Activated naive CD4-positive, alpha-beta T cell treated with anti-CD3 and anti-CD28 coated beads, Interleukin-2, amount 50 U/mL, for 24 hours (primary cell): ENCODE measurements at regions not wholly inside any gene's neighbourhood (a gene's known extent, or its start where the extent isn't known, plus 50 kb on each side); places are given as distances from the start of the nearest gene placed in this dataset.

Source experiments
- H3K27ac Mint-ChIP-seq: one replicate; pipeline ENCODE4 v1.8.0; 2021; ENCODE audit warnings: mild to moderate bottlenecking, mixed read lengths
- H3K27me3 Mint-ChIP-seq: one replicate; pipeline ENCODE4 v1.8.0; 2021; ENCODE audit warnings: mixed read lengths
- H3K36me3 Mint-ChIP-seq: one replicate; pipeline ENCODE4 v1.8.0; 2021; ENCODE audit warnings: mixed read lengths
- H3K4me1 Mint-ChIP-seq: one replicate; pipeline ENCODE4 v1.8.0; 2021; ENCODE audit warnings: mixed read lengths
- H3K4me3 Mint-ChIP-seq: one replicate; pipeline ENCODE4 v1.8.0; 2021; ENCODE audit warnings: mild to moderate bottlenecking, mixed read lengths
- H3K9me3 Mint-ChIP-seq: one replicate; pipeline ENCODE4 v1.8.0; 2021; ENCODE audit warnings: mixed read lengths

GRCh38 chr2:160550048-160550447 is 56.4 kb upstream of the RBMS1 start:
- H3K4me3 Mint-ChIP-seq: no peak overlapping the region
- no peaks in the 10 kb centered on the region for H3K27me3 Mint-ChIP-seq
- peaks cover 5% of the 10 kb centered on the region for H3K4me1 Mint-ChIP-seq
- H3K27ac Mint-ChIP-seq: no peak overlapping the region
- H3K36me3 Mint-ChIP-seq: no peaks in the 10 kb centered on the region
- H3K9me3 Mint-ChIP-seq: no peaks in the 10 kb centered on the region

GRCh38 chr2:160551259-160551658 is 57.7 kb upstream of the RBMS1 start:
- no peak overlapping the region for H3K4me3 Mint-ChIP-seq

GRCh38 chr2:160555420-160556071 is 61.9 kb upstream of the RBMS1 start:
- H3K27ac Mint-ChIP-seq: no peak overlapping the region

More at GRCh38 chr2:160551259-160551658, 57.7 kb upstream of the RBMS1 start:
- H3K27me3 Mint-ChIP-seq: no peaks in the 10 kb centered on the region
- H3K4me1 Mint-ChIP-seq: peaks cover 5% of the 10 kb centered on the region
- H3K36me3 Mint-ChIP-seq: no peaks in the 10 kb centered on the region
- H3K9me3 Mint-ChIP-seq: no peaks in the 10 kb centered on the region
- no peak overlapping the region for H3K27ac Mint-ChIP-seq

GRCh38 chr2:160557903-160558302 is 64.3 kb upstream of the RBMS1 start:
- H3K36me3 Mint-ChIP-seq: no peaks in the 10 kb centered on the region
- no peak overlapping the region for H3K27ac Mint-ChIP-seq
- no peak overlapping the region for H3K4me3 Mint-ChIP-seq
- H3K9me3 Mint-ChIP-seq: no peaks in the 10 kb centered on the region
- no peaks in the 10 kb centered on the region for H3K4me1 Mint-ChIP-seq
- no peaks in the 10 kb centered on the region for H3K27me3 Mint-ChIP-seq

More at GRCh38 chr2:160555420-160556071, 61.9 kb upstream of the RBMS1 start:
- H3K9me3 Mint-ChIP-seq: no peaks in the 10 kb centered on the region
- no peak overlapping the region for H3K4me3 Mint-ChIP-seq
- H3K4me1 Mint-ChIP-seq: peaks cover 5% of the 10 kb centered on the region
- no peaks in the 10 kb centered on the region for H3K27me3 Mint-ChIP-seq
- no peaks in the 10 kb centered on the region for H3K36me3 Mint-ChIP-seq

- H3K4me1 Mint-ChIP-seq: no peaks in the 10 kb centered on the region
- H3K36me3 Mint-ChIP-seq: no peaks in the 10 kb centered on the region
- H3K27ac Mint-ChIP-seq: no peak overlapping the region
- H3K9me3 Mint-ChIP-seq: no peaks in the 10 kb centered on the region
- H3K4me3 Mint-ChIP-seq: no peak overlapping the region
- no peaks in the 10 kb centered on the region for H3K27me3 Mint-ChIP-seq
Observed at GRCh38 chr2:160558531-160558930, 64.9 kb upstream of the RBMS1 start.

GRCh38 chr2:160561551-160562295 is 68.1 kb upstream of the RBMS1 start:
- Mint-ChIP-seq H3K4me1 (peaks cover 22% of the 10 kb centered on the region), H3K4me3 (no peak overlapping the region), H3K27me3 (no peaks in the 10 kb centered on the region), H3K27ac (no peak overlapping the region), H3K36me3 (no peaks in the 10 kb centered on the region), H3K9me3 (no peaks in the 10 kb centered on the region)

DNA sequence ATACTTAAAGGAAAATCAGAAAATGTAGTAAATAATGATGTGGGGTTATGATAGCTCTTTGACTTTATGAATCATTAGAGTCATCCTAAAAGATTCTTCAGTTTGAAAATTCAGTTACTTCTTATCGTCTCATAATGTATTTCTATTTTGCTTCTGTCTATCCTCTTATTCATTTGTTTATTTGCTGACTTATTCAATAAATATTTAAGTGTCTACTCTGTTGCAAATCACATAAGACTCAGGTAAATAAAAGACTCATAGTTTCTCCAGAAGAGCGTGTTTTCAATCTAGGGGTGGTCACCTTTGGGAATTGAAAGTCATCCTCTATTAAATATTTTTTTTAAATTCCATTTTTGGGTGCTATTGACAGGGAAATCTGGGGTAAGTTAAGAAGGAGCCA is 69.1 kb upstream of the RBMS1 start:
- Mint-ChIP-seq H3K27ac (no peak overlapping the region), H3K9me3 (no peaks in the 10 kb centered on the region), H3K4me3 (no peak overlapping the region), H3K4me1 (peaks cover 22% of the 10 kb centered on the region), H3K27me3 (no peaks in the 10 kb centered on the region), H3K36me3 (no peaks in the 10 kb centered on the region)

GRCh38 chr2:160564591-160564990 is 71.0 kb upstream of the RBMS1 start:
- Mint-ChIP-seq H3K36me3 (no peaks in the 10 kb centered on the region), H3K9me3 (no peaks in the 10 kb centered on the region), H3K27ac (no peak overlapping the region), H3K4me3 (no peak overlapping the region), H3K27me3 (no peaks in the 10 kb centered on the region), H3K4me1 (peaks cover 22% of the 10 kb centered on the region)

DNA sequence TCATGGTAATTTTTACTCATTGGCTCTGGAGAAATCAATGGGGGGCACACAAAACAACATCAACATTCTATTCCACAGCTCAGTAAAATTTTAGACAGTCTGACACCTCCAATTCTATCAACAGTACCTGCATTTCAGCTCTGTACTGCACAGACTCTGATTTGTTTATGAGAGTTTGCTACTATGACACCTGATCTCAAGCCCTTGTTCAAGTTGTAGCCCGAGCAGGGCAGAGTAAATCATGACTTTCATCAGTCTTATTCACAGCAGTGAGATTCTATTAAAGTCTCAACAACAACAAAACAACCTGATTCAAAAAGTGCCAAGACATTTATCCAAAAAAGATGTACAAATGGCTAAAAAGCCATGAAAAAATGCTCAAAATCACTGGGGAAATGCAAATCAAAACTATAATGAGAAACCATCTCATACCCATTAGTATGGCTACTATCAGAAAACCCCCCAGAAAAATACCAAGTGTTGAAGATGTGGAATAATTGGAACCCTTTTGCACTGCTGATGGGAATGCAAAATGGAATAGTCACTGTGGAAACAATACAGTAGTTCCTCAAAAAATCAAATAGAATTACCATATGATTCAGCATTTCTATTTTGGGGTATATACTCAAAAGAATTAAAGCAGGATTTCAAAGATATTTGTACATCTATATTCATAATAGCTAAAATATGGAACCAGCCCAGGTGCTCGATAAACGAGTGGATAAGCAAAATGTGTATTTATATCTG is 71.7 kb upstream of the RBMS1 start:
- H3K36me3 Mint-ChIP-seq: no peaks in the 10 kb centered on the region
- H3K4me3 Mint-ChIP-seq: no peak overlapping the region
- H3K4me1 Mint-ChIP-seq: peaks cover 22% of the 10 kb centered on the region
- H3K27ac Mint-ChIP-seq: no peak overlapping the region
- no peaks in the 10 kb centered on the region for H3K27me3 Mint-ChIP-seq
- no peaks in the 10 kb centered on the region for H3K9me3 Mint-ChIP-seq

DNA sequence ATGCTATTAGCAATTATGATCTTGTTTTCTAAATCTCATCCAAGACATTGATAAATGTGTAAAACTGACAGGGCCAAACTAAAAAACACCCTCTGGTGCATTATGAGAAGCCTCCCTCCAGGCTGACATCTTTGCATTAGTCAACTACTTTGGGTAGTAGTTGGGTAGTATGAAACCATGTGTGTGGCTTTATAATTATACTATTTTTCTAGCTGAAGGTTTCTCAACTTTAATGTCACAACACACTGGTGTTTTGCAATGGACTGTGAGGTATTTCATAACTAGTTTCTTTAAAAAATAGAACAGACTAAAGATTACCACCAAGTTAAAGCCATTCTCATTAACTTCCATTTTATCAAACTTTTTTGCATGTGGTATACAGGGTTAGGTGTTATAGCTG is 73.1 kb upstream of the RBMS1 start:
- H3K4me1 Mint-ChIP-seq: peaks cover 22% of the 10 kb centered on the region
- no peak overlapping the region for H3K4me3 Mint-ChIP-seq

DNA sequence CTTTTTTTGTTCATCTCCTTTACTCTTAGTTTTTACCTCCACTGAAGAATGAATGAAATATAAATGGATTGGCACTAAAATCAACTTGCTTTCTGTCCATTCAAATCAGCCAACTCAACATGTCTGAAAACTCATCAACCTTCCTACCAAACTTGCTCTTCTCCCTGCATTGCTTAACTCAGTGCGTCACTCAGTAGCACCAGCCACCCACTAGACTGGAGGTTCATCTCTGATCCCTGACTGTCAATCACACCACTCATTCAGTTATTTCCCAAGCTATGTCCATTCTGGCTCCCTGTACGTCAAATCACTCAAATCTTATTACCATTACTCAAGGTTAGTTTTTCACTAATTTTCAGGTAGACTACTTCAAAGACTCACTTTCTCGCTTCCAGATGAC is 75.2 kb upstream of the RBMS1 start:
- Mint-ChIP-seq H3K9me3 (peaks cover 4% of the 10 kb centered on the region), H3K4me1 (peaks cover 21% of the 10 kb centered on the region), H3K27me3 (no peaks in the 10 kb centered on the region), H3K36me3 (no peaks in the 10 kb centered on the region), H3K27ac (no peak overlapping the region), H3K4me3 (no peak overlapping the region)

More for the DNA sequence above, 73.1 kb upstream of the RBMS1 start:
- Mint-ChIP-seq H3K36me3 (no peaks in the 10 kb centered on the region), H3K27ac (no peak overlapping the region), H3K27me3 (no peaks in the 10 kb centered on the region), H3K9me3 (peaks cover 4% of the 10 kb centered on the region)

- Mint-ChIP-seq H3K27ac (no peak overlapping the region), H3K36me3 (no peaks in the 10 kb centered on the region), H3K4me3 (no peak overlapping the region), H3K9me3 (peaks cover 4% of the 10 kb centered on the region), H3K4me1 (peaks cover 6% of the 10 kb centered on the region), H3K27me3 (no peaks in the 10 kb centered on the region)
Observed at GRCh38 chr2:160570376-160570775, 76.8 kb upstream of the RBMS1 start.

DNA sequence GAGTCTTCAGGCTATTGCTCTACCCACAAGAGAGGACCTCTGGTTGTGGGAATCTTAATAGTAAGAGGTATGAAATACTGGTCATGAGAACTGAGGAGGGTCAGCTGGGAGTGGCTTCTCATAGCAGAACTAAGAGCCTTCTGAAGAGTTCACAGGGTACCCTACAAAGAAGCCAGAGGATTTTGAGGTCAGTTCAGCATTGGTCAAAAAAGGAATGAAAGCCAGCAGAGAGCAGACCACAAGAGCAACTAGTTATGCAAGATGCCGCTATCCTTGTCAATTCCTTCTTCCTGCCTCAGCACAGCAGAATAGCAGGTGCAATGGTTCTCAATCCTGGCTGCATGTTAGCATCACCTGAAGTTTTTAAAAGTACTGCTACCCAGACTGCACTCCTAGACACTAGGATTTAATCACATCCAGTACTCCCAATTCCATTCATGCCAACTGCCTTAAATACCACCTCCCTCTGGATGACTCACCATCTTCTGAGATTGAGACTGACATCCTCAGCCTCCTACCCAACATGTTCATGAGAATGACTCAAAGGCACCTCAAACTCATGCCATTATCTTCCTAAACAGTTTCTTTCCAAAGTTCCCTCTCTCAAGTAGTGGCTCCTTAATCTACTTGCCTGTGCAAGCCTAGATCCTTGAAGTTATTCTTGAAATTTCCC is 81.0 kb upstream of the RBMS1 start:
- Mint-ChIP-seq H3K4me3 (no peak overlapping the region), H3K9me3 (peaks cover 4% of the 10 kb centered on the region), H3K4me1 (no peaks in the 10 kb centered on the region), H3K27me3 (no peaks in the 10 kb centered on the region), H3K36me3 (no peaks in the 10 kb centered on the region), H3K27ac (no peak overlapping the region)

DNA sequence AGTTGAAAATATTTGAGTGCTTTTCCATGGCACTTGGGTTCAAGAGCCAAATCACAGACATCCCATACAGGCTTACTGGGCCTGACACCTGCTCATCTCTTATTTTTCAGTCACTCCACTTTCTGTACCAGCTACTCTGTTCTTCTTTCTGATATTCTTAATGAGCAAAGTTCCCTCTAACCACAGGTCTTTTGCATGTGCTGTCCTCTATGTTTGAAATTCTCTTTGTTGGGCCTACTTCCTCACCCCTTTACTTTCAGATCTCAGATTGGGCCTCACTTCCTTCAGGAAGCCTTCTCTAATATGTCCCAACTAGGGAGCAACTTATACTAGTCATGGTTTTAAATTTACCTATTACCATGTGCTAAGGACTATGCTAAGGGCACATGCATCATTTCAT is 81.8 kb upstream of the RBMS1 start:
- no peak overlapping the region for H3K4me3 Mint-ChIP-seq
- H3K27ac Mint-ChIP-seq: no peak overlapping the region
- no peaks in the 10 kb centered on the region for H3K4me1 Mint-ChIP-seq
- no peaks in the 10 kb centered on the region for H3K36me3 Mint-ChIP-seq
- H3K27me3 Mint-ChIP-seq: no peaks in the 10 kb centered on the region
- H3K9me3 Mint-ChIP-seq: peaks cover 4% of the 10 kb centered on the region

DNA sequence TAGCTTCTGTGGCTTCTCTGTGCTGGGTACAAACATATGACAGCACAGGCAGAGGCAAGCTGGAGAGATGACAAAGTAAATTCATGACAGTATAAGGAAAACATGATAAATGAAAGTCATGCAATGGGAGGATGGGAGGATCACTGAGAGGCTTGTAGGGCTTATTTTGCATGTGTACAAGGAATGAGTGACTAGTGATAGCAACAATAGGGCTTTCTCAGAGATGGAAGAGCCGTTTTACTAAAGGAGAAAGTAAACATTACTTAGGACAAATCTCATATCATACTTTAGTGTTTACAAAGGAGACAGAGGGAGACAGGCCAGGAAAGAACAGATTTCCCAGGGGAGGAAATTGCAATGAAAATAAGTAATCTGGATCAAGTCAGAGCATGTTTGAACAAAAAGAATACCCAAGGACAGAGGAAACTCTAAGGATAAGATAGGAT is 82.5 kb upstream of the RBMS1 start:
- H3K27ac Mint-ChIP-seq: no peak overlapping the region
- no peaks in the 10 kb centered on the region for H3K27me3 Mint-ChIP-seq
- H3K9me3 Mint-ChIP-seq: peaks cover 4% of the 10 kb centered on the region
- H3K4me1 Mint-ChIP-seq: no peaks in the 10 kb centered on the region
- no peaks in the 10 kb centered on the region for H3K36me3 Mint-ChIP-seq
- no peak overlapping the region for H3K4me3 Mint-ChIP-seq
